Heart left ventricle (tissue), 16 donors: ENCODE measurements at regions not wholly inside any gene's neighbourhood (a gene's known extent, or its start where the extent isn't known, plus 50 kb on each side); places are given as distances from the start of the nearest gene placed in this dataset.

Source experiments
- ATAC-seq, 4 donors: fragments of 200-7000 bp; cut with Tn5 transposase; one replicate each; pipeline ENCODE4 v1.9.1; 2020 to 2022; ENCODE audit warnings: moderate library complexity in 4 of 4, mild to moderate bottlenecking in 3 of 4, moderate number of reproducible peaks in 1 of 4
- DNase-seq, 5 donors: peaks; one replicate each; pipeline ENCODE4 v3.0.0-alpha.2; 2020
- H3K27ac ChIP-seq, 12 donors: fragments of 200-600 bp; sonication (generic) in 4 of 12; one replicate each; pipeline versions ENCODE4 v1.5.0 to v1.8.0; 2016 to 2022; ENCODE audit warnings: mild to moderate bottlenecking in 2 of 12
- H3K27me3 ChIP-seq, 9 donors: fragments of 200-600 bp; sonication (generic) in 2 of 9; one replicate each; pipeline versions ENCODE4 v1.5.1 to v1.8.0; 2016 to 2022; ENCODE audit warnings: mild to moderate bottlenecking in 3 of 9
- H3K36me3 ChIP-seq, 9 donors: fragments of 200-600 bp; sonication (generic) in 2 of 9; one replicate each; pipeline versions ENCODE4 v1.5.0 to v1.8.0; 2018 to 2022; ENCODE audit warnings: mild to moderate bottlenecking in 2 of 9
- H3K4me1 ChIP-seq, 12 donors: fragments of 200-600 bp; sonication (generic) in 4 of 12; one replicate each; pipeline versions ENCODE4 v1.5.0 to v1.8.0; 2016 to 2022; ENCODE audit warnings: mild to moderate bottlenecking in 3 of 12
- H3K4me3 ChIP-seq, 12 donors: fragments of 200-600 bp; sonication (generic) in 4 of 12; one replicate each; pipeline versions ENCODE4 v1.5.0 to v1.8.0; 2017 to 2022; ENCODE audit warnings: mild to moderate bottlenecking in 9 of 12, moderate library complexity in 4 of 12
- H3K9me3 ChIP-seq, 12 donors: fragments of 200-600 bp; sonication (generic) in 4 of 12; one replicate each; pipeline versions ENCODE4 v1.5.0 to v1.8.0; 2016 to 2022; ENCODE audit warnings: mild to moderate bottlenecking in 1 of 12
- POLR2A ChIP-seq, 2 donors: fragments of 450-650 bp; IDR thresholded peaks; one replicate each; pipeline ENCODE4 v1.6.1; 2017; ENCODE audit warnings: antibody characterized with exemption in 2 of 2, mild to moderate bottlenecking in 2 of 2, moderate library complexity in 2 of 2
- WGBS, 4 donors: extraction: QIAGEN DNeasy Blood & Tissue Kit in 2 of 4; methylation state at CpG; one replicate each; pipeline versions ENCODE4 v1.1.5 to v1.1.7; 2013 to 2018; 5-methylcytosine and 5-hydroxymethylcytosine counted together
- intact Hi-C, 10 donors: fragments of 100-400 bp; cut with DNase I; formaldehyde crosslinking; loops; one replicate each; pipeline versions ENCODE4 v1.11.1 to v1.14.2; 2022
- TF ChIP-seq, protein P1 (sequence below), 12 donors: fragments of 200-600 bp; sonication (generic) in 4 of 12; IDR thresholded peaks; one replicate each; pipeline versions ENCODE4 v1.5.0 to v1.8.0; 2018 to 2022; ENCODE audit warnings: antibody characterized with exemption in 12 of 12, mild to moderate bottlenecking in 5 of 12
- donor health status: ischemic (EF 13 %, LVEDD 7.1; RV severe dilation, severe dysfunction).
- donor health status: healthy with polysubstance abuse.
- donor health status: DM: no; HTN: yes; CAD: no.
- donor health status: DM: no; HTN: no; CAD: no.
- donor health status: ischemic (EF 25% LVEDD 6.9; RV normal size, moderate dysfunction).
- donor health status: ischemic (EF 25% LVEDD 5.7; RV mildly dilated, moderate dysfunction).
- donor health status: healthy.
- donor health status: DM: yes; HTN: yes; CAD: no.
- donor health status: ischemic (EF 35%, LVEDD 5.7; RV mildly dilated, moderate dysfunction).
- donor health status: nonischemic (EF 11% LVEDD 7.7; RV severe dilation, severe dysfunction).
- donor health status: DM: yes; HTN: yes; CAD: no.
- donor health status: PGD.
- donor health status: ischemic (EF 29% LVEDD 5.4; RV normal size, mild dysfunction).
- donor health status: nonischemic (EF 23%, LVEDD 6.1; RV moderate dilation, normal function).

DNA sequence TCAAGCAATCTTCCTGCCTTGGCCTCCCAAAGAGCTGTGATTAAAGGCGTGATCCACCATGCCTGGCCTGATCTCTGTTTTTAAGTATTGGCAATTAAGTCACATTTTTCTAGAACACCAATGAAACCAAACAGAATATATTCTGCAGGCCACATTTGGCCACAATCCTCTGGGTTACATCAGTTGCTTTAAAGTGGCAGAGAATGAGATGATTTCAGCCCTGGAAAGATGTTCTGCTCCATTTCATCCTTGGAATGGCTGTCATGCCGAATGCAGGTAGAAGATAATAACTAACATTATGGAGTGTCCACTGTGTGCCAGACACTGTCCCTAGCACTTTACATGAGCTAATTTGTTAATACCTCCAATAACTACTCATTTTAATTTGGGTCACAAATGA, 154.4 kb downstream of the PTPN11 start:
- intact Hi-C loops, result no loop called here
- peaks cover 0 to 10% (median 0%) of the 10 kb centered on the region in 12 donors for H3K4me1 ChIP-seq
- ATAC-seq, result no peak
- no peak for TF ChIP-seq POLR2A (IDR thresholded peaks at IDR 0.05)
- TF ChIP-seq, protein P1, sequence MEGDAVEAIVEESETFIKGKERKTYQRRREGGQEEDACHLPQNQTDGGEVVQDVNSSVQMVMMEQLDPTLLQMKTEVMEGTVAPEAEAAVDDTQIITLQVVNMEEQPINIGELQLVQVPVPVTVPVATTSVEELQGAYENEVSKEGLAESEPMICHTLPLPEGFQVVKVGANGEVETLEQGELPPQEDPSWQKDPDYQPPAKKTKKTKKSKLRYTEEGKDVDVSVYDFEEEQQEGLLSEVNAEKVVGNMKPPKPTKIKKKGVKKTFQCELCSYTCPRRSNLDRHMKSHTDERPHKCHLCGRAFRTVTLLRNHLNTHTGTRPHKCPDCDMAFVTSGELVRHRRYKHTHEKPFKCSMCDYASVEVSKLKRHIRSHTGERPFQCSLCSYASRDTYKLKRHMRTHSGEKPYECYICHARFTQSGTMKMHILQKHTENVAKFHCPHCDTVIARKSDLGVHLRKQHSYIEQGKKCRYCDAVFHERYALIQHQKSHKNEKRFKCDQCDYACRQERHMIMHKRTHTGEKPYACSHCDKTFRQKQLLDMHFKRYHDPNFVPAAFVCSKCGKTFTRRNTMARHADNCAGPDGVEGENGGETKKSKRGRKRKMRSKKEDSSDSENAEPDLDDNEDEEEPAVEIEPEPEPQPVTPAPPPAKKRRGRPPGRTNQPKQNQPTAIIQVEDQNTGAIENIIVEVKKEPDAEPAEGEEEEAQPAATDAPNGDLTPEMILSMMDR (IDR thresholded peaks at IDR 0.05), result no peak
- H3K36me3 ChIP-seq, result no peaks in the 10 kb centered on the region
- WGBS, 4 donors, result 74 to 89% (median 80%) methylated on average over 2 of the region's 2 CpGs
- no peak for DNase-seq
- no peaks in the 10 kb centered on the region for H3K9me3 ChIP-seq
- H3K27me3 ChIP-seq, result peaks cover 0 to 36% (median 20%) of the 10 kb centered on the region in 9 donors
- H3K27ac ChIP-seq, result no peak overlapping the region
- no peak overlapping the region for H3K4me3 ChIP-seq

DNA sequence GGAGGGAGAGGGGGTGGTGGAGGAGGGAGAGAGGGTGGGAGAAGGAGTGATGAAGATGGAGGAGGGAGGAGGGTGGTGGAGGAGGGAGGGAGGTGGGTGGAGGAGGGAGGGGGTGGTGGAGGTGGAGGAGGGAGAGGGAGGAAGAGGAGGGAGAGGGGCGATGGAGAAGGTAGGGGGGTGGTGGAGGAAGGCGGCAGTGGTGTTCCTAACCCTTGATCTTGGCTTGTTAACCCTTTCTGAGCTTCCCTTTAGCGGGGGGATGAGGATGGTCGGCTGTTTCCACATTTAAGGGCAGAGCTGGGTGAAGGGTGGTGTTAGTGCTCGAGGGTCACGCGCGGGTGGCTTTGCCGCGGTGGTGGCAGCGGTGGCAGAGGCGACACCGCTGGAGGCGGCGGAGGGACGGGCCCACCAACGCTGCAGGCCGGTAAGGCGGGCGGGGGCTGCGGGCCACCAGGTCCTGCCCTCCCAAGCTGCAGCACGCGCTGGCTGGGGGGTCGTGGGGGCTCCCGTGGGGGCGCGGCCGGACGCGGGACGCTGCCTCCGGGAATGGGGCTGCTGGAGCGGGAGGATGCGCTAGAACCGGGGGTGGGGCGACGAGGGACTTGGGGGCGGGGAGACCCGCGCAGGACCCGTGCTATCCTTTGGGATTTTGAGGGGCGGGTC, 156.3 kb downstream of the PTPN11 start:
- H3K36me3 ChIP-seq, result no peaks in the 10 kb centered on the region
- ATAC-seq (no peak), DNase-seq (no peak)
- TF ChIP-seq POLR2A (IDR thresholded peaks at IDR 0.05), result no peak
- TF ChIP-seq, protein P1 (IDR thresholded peaks at IDR 0.05), result no peak
- H3K27me3 ChIP-seq, result peaks cover 0 to 51% (median 20%) of the 10 kb centered on the region in 9 donors
- H3K27ac ChIP-seq, result no peak overlapping the region
- H3K4me3 ChIP-seq, result no peak overlapping the region
- H3K9me3 ChIP-seq, result no peaks in the 10 kb centered on the region
- H3K4me1 ChIP-seq, result peaks cover 0 to 10% (median 0%) of the 10 kb centered on the region in 12 donors
- intact Hi-C loops, result no loop called here
- 1 to 4% (median 3%) methylated on average over 16 to 42 of the region's 42 CpGs for WGBS, 4 donors

DNA sequence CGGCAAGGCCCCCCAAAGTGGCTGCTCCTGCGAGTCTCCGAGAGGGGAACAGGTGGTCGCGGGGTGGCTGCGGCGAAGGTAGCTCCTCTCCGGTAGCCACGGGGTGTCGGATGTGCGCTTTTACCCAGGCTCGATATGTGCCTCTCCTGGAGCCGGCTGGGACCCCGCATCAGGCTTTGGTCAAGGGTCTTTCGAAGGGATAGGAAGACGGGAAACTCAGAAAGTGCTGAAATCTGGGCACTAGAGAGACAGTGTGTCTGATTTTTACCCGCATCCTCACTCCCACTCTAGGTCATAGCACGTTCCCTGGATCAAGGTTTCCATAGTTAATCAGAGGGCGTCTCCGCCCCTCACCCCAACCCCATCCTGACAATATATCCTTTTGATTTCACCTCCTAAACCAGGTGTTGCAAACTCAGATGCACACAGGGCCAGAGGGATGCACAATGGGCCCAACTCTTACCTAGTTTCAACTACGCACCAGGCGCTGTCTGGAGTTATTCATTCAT, 156.9 kb downstream of the PTPN11 start:
- Histone ChIP-seq H3K27ac (no peak overlapping the region), H3K9me3 (no peaks in the 10 kb centered on the region), H3K4me3 (no peak overlapping the region), H3K27me3 (peaks cover 0 to 53% (median 20%) of the 10 kb centered on the region in 9 donors), H3K4me1 (peaks cover 0 to 5% (median 0%) of the 10 kb centered on the region in 12 donors), H3K36me3 (no peaks in the 10 kb centered on the region)
- intact Hi-C loops, result no loop called here
- DNase-seq (no peak), ATAC-seq (no peak)
- 22 to 27% (median 25%) methylated on average over 22 of the region's 22 CpGs for WGBS, 4 donors
- TF ChIP-seq POLR2A (IDR thresholded peaks at IDR 0.05), result no peak
- TF ChIP-seq, protein P1 (IDR thresholded peaks at IDR 0.05), result no peak

DNA sequence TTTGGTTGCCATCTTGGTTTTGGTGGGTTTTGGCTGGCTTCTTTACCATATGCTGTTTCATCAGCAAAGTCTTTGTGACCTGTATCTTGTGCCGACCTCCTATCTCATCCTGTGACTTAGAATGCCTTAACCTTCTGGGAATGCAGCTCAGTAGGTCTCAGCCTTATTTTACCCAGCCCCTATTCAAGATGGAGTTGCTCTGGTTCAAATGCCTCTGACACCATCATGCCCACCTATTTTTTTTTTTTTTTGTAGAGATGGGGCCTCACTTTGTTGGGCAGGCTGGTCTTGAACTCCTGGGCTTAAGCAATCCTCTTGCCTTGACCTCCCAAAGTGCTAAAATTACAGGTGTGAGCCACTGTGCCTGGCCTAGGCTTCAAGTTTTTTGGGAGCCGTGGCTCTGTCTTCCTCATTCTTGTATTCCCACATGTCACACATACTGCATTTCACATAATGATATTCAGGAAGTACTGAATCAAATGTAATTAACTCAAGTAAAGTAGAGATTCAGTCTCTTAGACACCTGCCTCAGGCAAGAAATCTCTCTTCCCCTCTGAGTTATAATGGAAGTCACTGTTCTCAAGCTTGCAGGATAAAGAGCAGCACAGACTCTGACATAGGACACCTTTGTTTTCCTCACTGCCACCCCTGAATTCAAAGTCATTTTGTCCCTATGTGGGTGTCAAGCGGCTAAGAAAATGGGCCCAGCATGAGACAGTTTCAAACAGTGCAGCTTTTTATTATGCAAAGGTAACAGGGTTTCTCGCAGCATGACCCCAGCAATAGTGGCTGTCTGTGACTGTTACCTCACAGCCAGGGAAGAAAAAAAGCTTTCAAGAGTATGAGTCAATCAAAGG, 159.0 kb downstream of the PTPN11 start:
- H3K27ac ChIP-seq, result no peak overlapping the region
- WGBS, 4 donors, result 22 to 37% (median 32%) methylated on average over 4 of the region's 4 CpGs
- no peaks in the 10 kb centered on the region for H3K36me3 ChIP-seq
- intact Hi-C loops, result no loop called here
- TF ChIP-seq, protein P1 (IDR thresholded peaks at IDR 0.05), result no peak
- no peak for TF ChIP-seq POLR2A (IDR thresholded peaks at IDR 0.05)
- H3K4me3 ChIP-seq, result no peak overlapping the region
- ATAC-seq, result no peak
- peaks cover 0 to 5% (median 0%) of the 10 kb centered on the region in 12 donors for H3K4me1 ChIP-seq
- H3K9me3 ChIP-seq, result no peaks in the 10 kb centered on the region
- peaks cover 0 to 52% (median 20%) of the 10 kb centered on the region in 9 donors for H3K27me3 ChIP-seq
- no peak for DNase-seq
